GM10266 (cell line): ENCODE measurements at regions not wholly inside any gene's neighbourhood (a gene's known extent, or its start where the extent isn't known, plus 50 kb on each side); places are given as distances from the start of the nearest gene placed in this dataset.

ENCODE experiments used
- DNase-seq: peaks from one replicate; pipeline ENCODE4 v3.0.0; 2012; ENCODE audit errors: extremely low spot score
- TF ChIP-seq, protein P1 (sequence below): IDR thresholded peaks from 2 replicates; pipeline ENCODE4 v1.5.1; 2012; ENCODE audit warnings: mild to moderate bottlenecking, low read depth; ENCODE audit not compliant: control insufficient read depth, insufficient read depth; ENCODE audit errors: missing control alignments

DNA sequence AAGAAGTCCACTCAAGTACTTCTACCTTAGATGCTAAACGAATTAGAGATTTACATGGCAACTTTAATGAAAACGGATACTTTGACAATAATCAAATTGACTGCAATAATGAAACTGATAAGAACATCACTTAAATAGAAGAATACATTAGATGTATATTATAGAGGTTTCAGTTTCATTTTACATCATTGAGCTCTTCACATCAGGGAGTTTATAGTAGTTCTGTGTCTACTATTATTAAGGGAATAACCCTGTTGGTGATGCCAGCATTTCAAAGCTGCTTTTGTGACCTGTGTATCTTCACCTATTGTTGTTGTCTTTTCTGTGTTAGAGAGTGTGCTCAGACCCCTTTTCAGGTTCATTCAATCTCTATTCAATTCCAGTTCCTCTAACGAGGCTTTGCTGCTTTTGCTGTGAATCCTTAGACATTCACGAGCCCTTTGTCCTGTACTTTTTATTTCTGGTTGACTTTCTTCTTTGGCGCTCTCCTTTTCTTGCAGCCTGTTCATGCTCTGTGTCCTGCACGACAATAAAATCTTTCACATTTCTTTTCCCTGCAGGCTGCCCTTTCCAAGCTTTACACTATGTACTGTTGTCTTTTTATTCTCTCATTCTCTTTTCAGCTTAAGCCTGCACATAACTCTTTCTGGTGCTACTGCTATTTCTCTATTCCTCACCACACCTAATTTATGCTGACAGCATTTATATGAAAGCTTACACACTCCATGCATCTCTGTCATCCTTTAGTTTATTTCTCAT is 232.1 kb downstream of the CPE start:
- TF ChIP-seq, protein P1, sequence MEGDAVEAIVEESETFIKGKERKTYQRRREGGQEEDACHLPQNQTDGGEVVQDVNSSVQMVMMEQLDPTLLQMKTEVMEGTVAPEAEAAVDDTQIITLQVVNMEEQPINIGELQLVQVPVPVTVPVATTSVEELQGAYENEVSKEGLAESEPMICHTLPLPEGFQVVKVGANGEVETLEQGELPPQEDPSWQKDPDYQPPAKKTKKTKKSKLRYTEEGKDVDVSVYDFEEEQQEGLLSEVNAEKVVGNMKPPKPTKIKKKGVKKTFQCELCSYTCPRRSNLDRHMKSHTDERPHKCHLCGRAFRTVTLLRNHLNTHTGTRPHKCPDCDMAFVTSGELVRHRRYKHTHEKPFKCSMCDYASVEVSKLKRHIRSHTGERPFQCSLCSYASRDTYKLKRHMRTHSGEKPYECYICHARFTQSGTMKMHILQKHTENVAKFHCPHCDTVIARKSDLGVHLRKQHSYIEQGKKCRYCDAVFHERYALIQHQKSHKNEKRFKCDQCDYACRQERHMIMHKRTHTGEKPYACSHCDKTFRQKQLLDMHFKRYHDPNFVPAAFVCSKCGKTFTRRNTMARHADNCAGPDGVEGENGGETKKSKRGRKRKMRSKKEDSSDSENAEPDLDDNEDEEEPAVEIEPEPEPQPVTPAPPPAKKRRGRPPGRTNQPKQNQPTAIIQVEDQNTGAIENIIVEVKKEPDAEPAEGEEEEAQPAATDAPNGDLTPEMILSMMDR: no peak
- no peak for DNase-seq

GRCh38 chr4:165612936-165613335 is 234.1 kb downstream of the CPE start:
- DNase-seq: no peak
- TF ChIP-seq, protein P1: no peak

DNA sequence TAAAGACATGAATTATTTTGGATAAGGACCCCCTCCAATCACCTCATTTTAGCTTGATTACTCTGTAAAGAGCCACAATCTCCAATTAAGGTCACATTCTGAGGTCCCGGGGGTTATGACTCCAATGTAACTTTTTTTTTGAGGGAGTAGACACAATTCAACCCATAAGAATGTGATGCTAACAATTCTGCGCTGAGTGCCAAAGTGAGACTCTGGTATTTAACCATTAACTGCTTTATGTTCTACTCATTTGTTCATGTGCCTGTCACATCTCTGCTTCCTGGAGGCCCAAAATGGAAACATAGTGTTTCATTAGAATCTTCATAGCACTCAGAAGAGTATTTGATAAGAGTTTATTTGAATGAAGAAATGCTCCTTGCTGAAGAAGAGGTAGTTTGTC is 234.8 kb downstream of the CPE start:
- TF ChIP-seq, protein P1: no peak
- no peak for DNase-seq

- TF ChIP-seq, protein P1: no peak
- no peak for DNase-seq
Measured at GRCh38 chr4:165620913-165621312, 242.1 kb downstream of the CPE start.

DNA sequence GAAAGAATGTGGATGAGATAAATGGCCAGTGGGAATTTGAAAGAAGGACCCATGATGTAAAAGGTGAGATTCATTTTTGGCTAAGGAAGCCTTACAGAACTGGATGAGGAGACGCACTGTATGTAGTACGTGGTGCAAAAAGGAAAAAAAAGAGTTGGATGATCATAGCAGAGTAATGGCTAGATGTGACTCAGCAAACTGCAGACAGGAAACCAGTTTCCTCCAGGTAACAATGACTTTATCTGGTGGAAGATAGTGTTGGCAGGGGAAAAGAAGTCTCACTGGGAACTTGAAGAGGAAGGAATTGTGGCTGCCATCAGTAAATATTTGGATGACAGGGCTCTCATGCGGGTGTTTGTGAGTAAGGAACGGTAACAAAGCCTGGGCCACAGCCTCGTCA is 243.2 kb downstream of the CPE start:
- DNase-seq: no peak
- TF ChIP-seq, protein P1: no peak

DNA sequence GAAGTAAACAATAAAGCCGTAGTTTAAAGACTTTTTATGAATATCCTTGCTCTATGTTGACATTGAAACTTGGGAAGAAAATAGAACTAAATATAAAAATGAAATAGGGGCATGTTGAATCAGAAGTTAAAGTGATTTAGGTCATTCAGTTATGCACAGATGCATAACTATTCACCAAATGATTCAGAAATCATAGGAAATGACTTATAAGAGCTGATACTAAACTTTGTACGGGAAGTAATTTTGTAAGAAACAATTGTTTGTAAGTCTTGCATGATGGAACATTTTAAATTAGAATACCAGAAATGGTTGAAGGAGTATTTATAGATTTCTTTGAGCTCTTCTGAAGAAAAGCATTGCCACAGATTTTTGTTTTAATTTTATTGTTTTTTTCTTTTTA is 246.5 kb downstream of the CPE start:
- no peak for DNase-seq
- TF ChIP-seq, protein P1: no peak

DNA sequence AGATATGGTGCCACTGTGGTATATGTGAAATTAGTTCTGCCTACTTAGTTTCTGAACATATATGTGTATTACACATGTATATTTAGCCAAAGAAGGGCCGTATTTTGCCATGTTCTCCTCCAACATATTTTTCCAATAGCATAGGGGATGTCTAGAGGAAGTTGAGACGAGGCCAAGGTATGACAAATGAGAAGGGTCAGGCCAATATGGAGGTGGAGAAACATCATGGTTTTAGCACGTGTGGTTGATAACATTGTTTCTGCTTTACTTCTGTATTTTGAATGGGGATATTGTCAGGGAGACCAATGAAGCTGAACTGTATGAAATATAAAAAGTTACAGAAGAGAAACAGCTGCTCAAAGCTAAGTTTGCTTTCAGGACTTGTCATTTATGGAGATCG is 246.7 kb upstream of the TLL1 start:
- DNase-seq: no peak
- TF ChIP-seq, protein P1: no peak
